ENCODE measurements at regions not wholly inside any gene's neighbourhood (a gene's known extent, or its start where the extent isn't known, plus 50 kb on each side); places are given as distances from the start of the nearest gene placed in this dataset.

- ATAC-seq (no peak), DNase-seq (no peak)
- TF ChIP-seq, protein P1, sequence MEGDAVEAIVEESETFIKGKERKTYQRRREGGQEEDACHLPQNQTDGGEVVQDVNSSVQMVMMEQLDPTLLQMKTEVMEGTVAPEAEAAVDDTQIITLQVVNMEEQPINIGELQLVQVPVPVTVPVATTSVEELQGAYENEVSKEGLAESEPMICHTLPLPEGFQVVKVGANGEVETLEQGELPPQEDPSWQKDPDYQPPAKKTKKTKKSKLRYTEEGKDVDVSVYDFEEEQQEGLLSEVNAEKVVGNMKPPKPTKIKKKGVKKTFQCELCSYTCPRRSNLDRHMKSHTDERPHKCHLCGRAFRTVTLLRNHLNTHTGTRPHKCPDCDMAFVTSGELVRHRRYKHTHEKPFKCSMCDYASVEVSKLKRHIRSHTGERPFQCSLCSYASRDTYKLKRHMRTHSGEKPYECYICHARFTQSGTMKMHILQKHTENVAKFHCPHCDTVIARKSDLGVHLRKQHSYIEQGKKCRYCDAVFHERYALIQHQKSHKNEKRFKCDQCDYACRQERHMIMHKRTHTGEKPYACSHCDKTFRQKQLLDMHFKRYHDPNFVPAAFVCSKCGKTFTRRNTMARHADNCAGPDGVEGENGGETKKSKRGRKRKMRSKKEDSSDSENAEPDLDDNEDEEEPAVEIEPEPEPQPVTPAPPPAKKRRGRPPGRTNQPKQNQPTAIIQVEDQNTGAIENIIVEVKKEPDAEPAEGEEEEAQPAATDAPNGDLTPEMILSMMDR (IDR thresholded peaks at IDR 0.05): no peak
- intact Hi-C loops (cut with DNase I): no loop called here
- no peak overlapping the region for H3K4me3 ChIP-seq
- no peaks in the 10 kb centered on the region for H3K36me3 ChIP-seq
- no peaks in the 10 kb centered on the region for H3K4me1 ChIP-seq
- H3K27me3 ChIP-seq: no peaks in the 10 kb centered on the region
- no peak overlapping the region for H3K27ac ChIP-seq
- peaks cover 0 to 7% of the 10 kb centered on the region in 2 donors for H3K9me3 ChIP-seq
Measured at GRCh38 chrX:857376-857775, 226.8 kb downstream of the SHOX start.

- TF ChIP-seq, protein P1 (IDR thresholded peaks at IDR 0.05): no peak
- DNase-seq (no peak), ATAC-seq (no peak)
- intact Hi-C loops (cut with DNase I): no loop called here
- H3K4me1 ChIP-seq: no peaks in the 10 kb centered on the region
- no peaks in the 10 kb centered on the region for H3K36me3 ChIP-seq
- H3K27ac ChIP-seq: no peak overlapping the region
- H3K4me3 ChIP-seq: no peak overlapping the region
- H3K27me3 ChIP-seq: no peaks in the 10 kb centered on the region
- H3K9me3 ChIP-seq: peaks cover 0 to 4% of the 10 kb centered on the region in 2 donors
Measured at GRCh38 chrX:856566-857290, 226.1 kb downstream of the SHOX start.

- intact Hi-C loops (cut with DNase I): no loop called here
- H3K36me3 ChIP-seq: no peaks in the 10 kb centered on the region
- TF ChIP-seq, protein P1 (IDR thresholded peaks at IDR 0.05): no peak
- no peak for DNase-seq
- H3K27me3 ChIP-seq: peaks cover 0 to 7% of the 10 kb centered on the region in 2 donors
- no peaks in the 10 kb centered on the region for H3K9me3 ChIP-seq
- no peak overlapping the region for H3K27ac ChIP-seq
- no peak overlapping the region for H3K4me3 ChIP-seq
- H3K4me1 ChIP-seq: no peaks in the 10 kb centered on the region
- no peak for ATAC-seq
Measured at GRCh38 chrX:853304-853703, 222.7 kb downstream of the SHOX start.

DNA sequence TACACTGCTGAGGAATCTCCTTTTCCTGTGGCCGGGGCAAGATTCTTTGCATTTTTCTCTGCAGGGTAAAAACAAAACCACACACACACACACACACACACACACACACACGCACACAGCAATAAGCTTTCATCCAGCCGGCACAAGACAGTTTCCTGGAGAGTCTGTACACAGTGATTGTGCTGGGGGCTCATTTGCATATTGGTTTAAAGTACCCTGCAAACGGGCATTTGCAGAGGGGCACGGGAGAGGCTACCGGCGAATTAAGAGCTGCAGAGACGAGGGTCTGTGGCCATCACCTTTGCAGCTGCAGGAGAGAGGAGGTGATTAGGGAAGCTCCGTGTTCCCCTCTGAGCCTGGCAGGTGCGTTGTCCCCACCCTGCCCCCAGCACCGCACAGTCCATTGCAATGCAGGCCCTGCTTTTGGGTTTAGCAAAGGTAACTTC lies 219.9 kb downstream of the SHOX start:
- intact Hi-C loops (cut with DNase I): no loop called here
- Histone ChIP-seq H3K27me3 (peaks cover 0 to 7% of the 10 kb centered on the region in 2 donors), H3K9me3 (no peaks in the 10 kb centered on the region), H3K27ac (no peak overlapping the region), H3K4me3 (no peak overlapping the region), H3K36me3 (no peaks in the 10 kb centered on the region), H3K4me1 (no peaks in the 10 kb centered on the region)
- ATAC-seq (no peak), DNase-seq (no peak)
- TF ChIP-seq, protein P1 (IDR thresholded peaks at IDR 0.05): no peak

DNA sequence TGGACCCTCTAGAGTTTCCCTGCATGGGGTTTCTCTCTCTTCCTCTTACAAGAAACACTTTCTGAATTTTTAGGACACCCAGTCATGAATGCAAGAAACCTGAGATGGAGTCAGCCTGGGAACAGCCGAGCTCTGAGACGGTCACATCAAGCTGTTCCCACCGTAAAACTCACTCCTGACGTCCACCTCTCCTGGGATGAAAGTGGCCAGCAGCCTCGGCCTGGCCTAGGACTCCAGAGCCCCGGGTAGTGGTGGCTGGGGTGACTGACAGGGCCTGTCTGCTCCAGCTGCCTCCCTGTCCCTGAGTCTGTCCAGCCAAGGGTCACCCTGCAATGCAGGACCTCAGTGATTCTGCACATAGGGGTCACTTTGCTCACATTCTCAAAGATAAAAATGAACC lies 217.8 kb downstream of the SHOX start:
- H3K4me3 ChIP-seq: no peak overlapping the region
- TF ChIP-seq, protein P1 (IDR thresholded peaks at IDR 0.05): no peak
- no peak overlapping the region for H3K27ac ChIP-seq
- H3K27me3 ChIP-seq: peaks cover 0 to 7% of the 10 kb centered on the region in 2 donors
- H3K4me1 ChIP-seq: no peaks in the 10 kb centered on the region
- ATAC-seq: no peak
- intact Hi-C loops (cut with DNase I): no loop called here
- H3K36me3 ChIP-seq: no peaks in the 10 kb centered on the region
- DNase-seq: no peak
- H3K9me3 ChIP-seq: no peaks in the 10 kb centered on the region
